Omental fat pad (tissue), 3 donors: ENCODE measurements at regions not wholly inside any gene's neighbourhood (a gene's known extent, or its start where the extent isn't known, plus 50 kb on each side); places are given as distances from the start of the nearest gene placed in this dataset.

Experiments
- ATAC-seq: fragments of 150-250 bp; one replicate; pipeline ENCODE4 v1.9.1; 2016; ENCODE audit warnings: mild to moderate bottlenecking, moderate library complexity; ENCODE audit not compliant: low FRiP score
- DNase-seq: peaks from one replicate; pipeline ENCODE4 v3.0.0-alpha.2; 2019; ENCODE audit warnings: low spot score
- CTCF ChIP-seq, 3 donors: fragments of 450-650 bp; IDR thresholded peaks; one replicate each; pipeline ENCODE4 v1.5.1; 2016 to 2017; ENCODE audit warnings: antibody characterized with exemption in 3 of 3, mild to moderate bottlenecking in 3 of 3, moderate library complexity in 2 of 3

- no peak for DNase-seq
- ATAC-seq = no peak
- TF ChIP-seq CTCF (IDR thresholded peaks at IDR 0.05) = no peak
Measured at GRCh38 chr21:28084951-28085350, 907.7 kb downstream of the LTN1 start.

GRCh38 chr21:28083350-28083749 is 909.3 kb downstream of the LTN1 start:
- DNase-seq (no peak), ATAC-seq (no peak)
- no peak for TF ChIP-seq CTCF (IDR thresholded peaks at IDR 0.05)

GRCh38 chr21:28078126-28078525 is 914.6 kb downstream of the LTN1 start:
- no peak for TF ChIP-seq CTCF (IDR thresholded peaks at IDR 0.05)
- DNase-seq (no peak), ATAC-seq (no peak)

GRCh38 chr21:28074676-28075075 is 918.0 kb downstream of the LTN1 start:
- no peak for ATAC-seq

GRCh38 chr21:28072601-28073000 is 920.1 kb downstream of the LTN1 start:
- no peak for DNase-seq
- ATAC-seq = no peak
- TF ChIP-seq CTCF (IDR thresholded peaks at IDR 0.05) = no peak

More at GRCh38 chr21:28074676-28075075, 918.0 kb downstream of the LTN1 start:
- DNase-seq = no peak
- no peak for TF ChIP-seq CTCF (IDR thresholded peaks at IDR 0.05)

GRCh38 chr21:28069450-28069923 is 923.2 kb downstream of the LTN1 start:
- DNase-seq (no peak), ATAC-seq (no peak)
- no peak for TF ChIP-seq CTCF (IDR thresholded peaks at IDR 0.05)

- no peak for TF ChIP-seq CTCF (IDR thresholded peaks at IDR 0.05)
- no peak for ATAC-seq
- no peak for DNase-seq
Measured at GRCh38 chr21:28068455-28069358, 924.0 kb downstream of the LTN1 start.
